ENCODE measurements at regions not wholly inside any gene's neighbourhood (a gene's known extent, or its start where the extent isn't known, plus 50 kb on each side); places are given as distances from the start of the nearest gene placed in this dataset.

- no peak for TF ChIP-seq EZH2 (IDR thresholded peaks at IDR 0.05; ENCODE audit: low read depth)
- TF ChIP-seq CTCF (conservative IDR thresholded peaks at IDR 0.05), result no peak
Measured at GRCh38 chr6:140812636-140813035, 1320.1 kb upstream of the GJE1 start.

Data from PC-9 (cell line).